Stimulated activated CD4-positive, alpha-beta T cell treated with anti-CD3 and anti-CD28 coated beads, Interleukin-12 subunit alpha, Interleukin-12 subunit beta, amount 100 ng/mL, for 24 hours (primary cell): ENCODE measurements at regions not wholly inside any gene's neighbourhood (a gene's known extent, or its start where the extent isn't known, plus 50 kb on each side); places are given as distances from the start of the nearest gene placed in this dataset.

ENCODE experiments used
- DNase-seq, 2 experiments: peaks; one replicate each; pipeline ENCODE4 v3.0.0-alpha.2; 2020; ENCODE audit warnings: low read depth in 2 of 2

DNA sequence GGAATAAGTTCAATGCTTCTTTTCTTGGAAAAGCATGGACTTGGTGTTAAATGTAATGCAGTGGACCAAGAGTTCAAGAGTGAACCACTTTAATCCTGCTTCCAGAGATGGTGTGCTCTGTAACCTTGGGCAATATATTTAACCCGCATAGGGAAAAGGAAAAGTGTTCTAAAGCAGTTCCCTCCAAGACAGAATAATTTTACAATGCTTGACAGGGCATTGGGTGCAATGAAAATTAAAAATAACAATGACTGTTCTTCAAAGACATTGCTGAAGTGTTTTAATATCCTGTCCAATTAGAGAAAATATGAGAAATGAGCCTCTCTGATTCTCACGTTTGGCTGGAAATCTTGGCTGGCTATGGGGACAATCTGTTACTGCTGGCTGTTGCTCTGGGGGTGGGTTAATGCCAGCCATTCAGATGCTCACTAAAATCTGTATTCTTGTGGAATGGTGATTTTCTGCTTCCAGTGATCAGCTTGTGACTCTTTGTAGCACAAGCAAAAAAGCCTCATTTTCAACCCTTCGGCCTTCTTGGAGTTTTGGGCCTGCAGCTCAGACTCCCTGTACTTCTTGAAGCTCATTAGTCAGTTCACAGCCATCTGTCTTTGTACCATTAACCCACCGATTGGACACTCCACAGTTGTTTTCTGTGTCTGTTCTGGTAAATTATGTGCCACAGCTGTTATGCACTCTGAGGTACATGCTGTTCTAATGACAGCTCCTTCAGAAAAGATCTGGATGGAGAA is 310.6 kb downstream of the LMO7 start:
- DNase-seq = no peak

DNA sequence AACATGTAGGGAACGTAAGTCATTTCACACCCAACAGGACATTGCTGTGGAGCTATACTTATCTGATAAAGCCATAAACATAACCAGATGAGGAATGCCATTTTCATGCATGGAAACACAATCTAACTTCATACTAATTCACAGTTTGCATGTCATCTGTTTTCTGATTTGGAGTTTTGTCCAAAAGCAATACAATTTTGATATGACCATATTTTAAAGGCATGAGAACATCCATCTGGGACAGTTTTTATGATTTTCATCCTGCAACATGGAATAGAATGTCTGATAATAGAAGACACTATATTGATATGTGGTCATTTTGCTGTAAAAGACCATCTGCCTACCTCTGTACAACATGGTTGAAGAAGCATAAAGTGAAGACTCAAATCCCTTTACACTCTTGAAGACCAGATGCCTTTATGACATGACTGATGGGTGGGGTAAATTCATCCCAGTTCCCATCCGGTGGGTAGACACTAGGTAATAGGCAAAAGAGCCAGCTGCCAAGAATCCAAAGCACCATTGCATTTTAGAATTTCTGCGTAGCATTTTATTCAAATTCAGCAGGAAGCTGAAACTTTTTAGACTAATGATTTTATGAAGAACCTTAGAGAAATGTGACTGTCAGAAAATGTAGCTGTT is 309.8 kb downstream of the LMO7 start:
- no peak for DNase-seq

DNA sequence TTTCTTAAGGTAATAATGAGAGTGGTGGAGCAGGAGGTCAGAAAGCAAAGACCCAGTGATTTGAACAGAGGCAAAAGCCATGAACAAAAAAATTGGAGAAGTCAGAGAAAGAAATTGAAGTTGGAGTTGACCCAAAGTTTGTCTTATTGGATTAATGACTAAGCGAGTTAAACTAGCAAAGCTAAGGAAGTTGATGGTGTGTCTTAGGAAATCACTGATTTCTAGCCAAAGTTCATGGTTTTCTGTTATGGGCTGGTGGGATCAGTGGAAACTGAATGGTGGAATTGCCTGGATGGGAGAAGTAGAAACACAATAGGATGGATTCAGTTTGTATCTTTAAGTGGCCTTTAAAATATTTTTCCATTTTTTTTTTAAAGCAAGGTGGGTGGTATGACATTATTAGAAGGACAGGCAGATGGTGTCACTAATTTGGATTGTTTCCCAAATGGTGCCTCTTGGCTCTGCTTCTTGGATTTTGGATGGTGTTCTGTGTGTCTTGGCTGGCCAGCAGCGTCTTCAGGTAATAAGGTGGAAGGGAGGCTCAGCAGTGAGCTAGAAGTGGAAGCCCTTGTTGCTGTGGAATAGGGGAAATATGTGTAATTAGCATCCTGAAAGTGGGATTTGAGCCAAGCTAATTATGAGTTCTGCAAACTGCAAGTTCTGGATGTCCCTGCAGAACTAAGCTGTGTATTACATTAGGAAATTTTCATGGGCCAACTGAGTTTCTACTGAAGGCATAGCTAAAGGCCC is 302.9 kb downstream of the LMO7 start:
- DNase-seq = no peak

DNA sequence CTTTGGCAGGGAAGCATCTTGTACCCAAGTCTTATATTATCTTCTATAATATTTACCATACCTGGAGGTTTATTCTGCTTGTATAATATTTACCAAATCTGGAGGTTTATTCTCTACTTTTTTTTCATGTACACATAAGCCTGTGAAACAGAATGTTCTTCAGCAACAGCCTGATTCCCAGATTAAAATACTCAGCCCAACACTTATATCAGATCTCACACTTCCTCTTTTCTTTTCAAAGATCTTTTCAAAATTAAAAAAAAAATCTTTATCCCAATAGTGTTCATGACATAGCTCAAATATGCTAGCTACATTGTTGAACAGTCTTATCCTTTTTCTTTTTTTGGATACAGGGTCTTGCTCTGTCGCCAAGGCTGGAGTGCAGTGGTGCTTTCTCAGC is 300.7 kb downstream of the LMO7 start:
- DNase-seq = no peak

DNA sequence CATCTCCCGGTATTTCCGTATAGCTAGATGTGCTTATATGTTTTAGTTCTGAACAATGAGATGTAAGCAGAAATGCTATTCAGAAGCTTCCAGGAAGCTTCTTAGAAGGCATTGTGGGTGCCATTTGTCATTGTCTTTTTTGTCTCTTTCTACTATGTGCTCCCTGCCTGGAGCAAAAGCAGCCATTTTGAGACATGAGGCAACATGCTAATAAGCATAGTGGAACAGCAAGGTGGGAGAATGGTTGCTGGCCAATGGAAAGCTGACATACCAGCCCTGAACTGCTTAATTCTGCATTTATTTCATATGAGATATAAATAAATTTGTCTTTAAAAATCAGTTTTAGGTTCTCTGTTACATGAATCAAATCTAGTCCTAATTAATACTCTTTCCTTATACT is 299.7 kb downstream of the LMO7 start:
- no peak for DNase-seq

DNA sequence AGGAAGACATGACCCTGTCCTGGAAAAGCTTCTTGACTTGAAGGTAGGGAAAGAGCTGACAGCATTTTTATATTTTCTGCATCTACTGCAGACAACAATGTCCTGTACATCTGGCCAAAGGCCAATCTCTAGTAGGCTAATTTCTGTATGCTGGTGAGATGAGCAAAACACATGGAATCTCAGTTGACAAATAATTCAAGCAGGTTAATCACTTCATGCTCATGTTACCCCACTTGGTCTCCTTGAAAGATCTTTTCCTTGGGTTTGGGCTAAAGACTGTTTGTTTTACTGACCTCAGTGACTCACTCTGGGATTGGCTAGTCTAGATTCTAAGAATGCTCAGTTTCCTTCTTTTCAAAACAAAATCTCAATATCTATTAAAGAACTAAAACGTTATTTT is 298.8 kb downstream of the LMO7 start:
- no peak for DNase-seq

DNA sequence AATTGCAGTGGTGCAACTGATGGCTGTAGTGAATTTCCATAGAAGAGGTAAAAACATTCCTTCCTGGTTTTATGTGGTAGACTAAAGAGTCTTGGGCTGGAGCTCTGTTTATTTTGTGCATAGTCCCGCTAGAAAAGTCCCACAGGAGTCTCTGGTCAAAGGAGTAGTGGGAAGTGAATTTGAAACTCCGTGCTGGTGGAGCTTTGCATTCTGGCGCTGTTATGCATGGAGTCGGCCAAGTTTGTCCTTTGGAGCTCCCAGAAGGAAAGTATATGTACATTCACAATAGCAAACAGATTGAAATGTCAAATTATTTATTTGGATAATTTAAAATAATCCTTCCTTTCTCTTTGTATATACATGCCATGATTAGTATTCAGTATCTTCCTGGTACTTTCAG is 296.5 kb downstream of the LMO7 start:
- DNase-seq = no peak

DNA sequence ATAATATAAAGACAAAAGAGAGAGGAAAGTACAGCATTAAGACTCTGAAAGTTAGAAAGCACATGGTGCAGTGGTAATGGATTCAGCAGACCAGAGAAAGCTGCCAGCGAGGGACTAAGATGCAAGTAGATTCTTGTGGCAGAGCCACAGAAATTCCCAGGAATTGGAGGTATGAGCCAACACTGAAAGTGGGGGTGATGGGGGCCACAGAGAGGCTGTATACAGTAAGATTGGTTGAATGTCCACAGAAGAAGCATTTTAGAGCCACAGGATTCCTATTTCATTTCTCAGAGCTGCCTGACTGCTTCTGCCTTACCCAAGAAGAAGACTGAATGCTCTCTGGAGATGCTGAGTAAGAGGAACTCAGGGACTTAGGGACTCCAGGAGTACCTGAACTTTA is 295.0 kb downstream of the LMO7 start:
- no peak for DNase-seq

DNA sequence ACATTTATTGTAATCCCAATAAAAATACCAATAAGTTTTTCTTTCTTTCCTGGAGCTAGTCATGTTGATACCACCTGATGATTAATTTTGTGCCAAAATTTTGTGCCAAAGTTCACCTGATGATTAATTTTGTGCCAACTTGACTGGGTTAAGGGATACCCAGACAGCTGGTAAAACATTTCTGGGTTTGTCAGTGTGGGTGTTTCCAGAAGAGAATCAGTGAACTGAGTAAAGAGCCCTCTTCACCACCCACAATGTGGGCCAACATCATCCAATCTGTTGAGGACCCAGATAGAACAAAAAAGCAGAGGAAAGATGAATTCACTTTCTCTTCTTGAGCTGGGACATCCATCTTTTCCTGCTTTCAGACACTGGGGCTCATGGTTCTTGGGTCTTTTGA is 292.9 kb downstream of the LMO7 start:
- DNase-seq = no peak

DNA sequence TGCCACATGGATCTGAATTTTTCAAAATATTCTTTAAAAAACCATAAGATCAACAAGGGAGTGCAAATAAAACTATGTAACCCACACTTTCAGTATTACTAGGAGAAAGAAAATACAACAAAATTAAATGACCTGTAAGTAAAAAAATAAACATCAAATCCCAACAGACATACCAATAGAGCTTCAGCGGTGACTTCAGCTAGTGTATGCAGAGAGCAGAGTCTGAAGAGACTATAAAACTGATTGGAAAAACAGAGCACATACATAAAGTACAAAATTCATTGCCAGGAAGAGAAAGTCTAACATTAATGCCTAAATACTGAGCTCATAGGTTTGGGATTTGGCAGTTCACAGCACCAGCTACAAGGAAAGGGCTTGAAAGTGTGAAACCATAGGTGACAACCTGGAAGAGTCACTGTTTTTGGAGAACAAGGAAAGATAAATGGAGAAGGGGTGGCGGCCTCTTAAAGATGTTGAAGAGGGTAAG is 291.1 kb downstream of the LMO7 start:
- no peak for DNase-seq

DNA sequence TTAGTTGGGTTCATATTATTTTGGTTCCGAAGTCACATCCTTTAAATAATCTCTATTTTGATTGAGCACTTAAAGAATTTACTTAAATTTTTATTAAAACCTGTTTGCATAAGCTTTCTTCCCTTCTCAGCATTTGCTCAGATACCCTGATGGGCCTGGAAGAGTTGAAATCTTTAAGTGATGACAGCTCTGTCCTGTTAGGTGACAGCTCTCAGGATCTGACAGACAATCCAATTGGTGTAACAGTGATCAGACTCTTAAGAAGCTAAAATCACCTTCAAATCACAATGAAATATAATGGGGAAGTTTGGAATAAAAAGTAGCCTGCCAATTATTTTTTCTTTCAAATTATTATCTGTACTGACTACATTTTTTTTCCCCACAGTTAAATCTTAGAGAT is 284.4 kb downstream of the LMO7 start:
- no peak for DNase-seq

DNA sequence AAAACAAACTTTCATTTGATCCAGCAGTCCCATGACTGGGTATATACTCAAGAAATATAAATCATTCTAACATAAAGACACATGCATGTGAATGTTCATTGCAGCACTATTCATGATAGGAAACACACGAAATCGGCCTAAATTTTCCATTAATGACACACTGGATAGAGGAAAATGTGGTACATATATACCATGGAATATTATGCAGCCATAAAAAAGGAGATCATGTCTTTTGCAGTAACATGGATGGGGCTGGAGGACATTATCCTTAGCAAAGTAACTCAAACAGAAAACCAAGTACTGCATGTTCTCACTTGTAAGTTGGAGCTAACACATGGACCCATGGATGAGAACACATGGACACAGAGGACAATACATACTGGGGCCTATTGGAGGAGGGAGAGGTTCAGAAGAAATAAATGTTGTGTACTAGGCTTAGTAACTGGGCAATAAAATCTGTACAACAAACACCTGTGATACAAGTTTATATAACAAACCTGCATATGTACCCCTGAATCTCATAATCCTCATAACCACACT is 283.6 kb downstream of the LMO7 start:
- no peak for DNase-seq

DNA sequence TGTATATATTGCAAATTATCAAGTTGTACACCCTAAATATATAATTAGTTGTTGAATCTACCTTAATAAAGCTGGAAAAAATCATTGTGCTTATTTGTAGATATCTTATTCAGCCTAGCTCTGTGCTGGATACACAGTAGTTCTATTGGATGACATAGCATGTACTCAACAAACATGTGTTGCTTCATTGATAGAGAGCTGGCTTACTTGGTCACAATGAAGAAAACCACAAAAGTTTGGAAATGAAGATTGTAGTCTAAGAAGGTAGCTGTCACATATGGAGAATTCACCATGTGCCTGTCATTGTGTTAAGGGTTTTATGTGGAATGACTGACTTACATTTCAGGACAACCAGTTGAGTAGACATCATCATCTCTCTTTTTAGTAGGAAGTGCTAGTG is 278.9 kb downstream of the LMO7 start:
- no peak for DNase-seq

DNA sequence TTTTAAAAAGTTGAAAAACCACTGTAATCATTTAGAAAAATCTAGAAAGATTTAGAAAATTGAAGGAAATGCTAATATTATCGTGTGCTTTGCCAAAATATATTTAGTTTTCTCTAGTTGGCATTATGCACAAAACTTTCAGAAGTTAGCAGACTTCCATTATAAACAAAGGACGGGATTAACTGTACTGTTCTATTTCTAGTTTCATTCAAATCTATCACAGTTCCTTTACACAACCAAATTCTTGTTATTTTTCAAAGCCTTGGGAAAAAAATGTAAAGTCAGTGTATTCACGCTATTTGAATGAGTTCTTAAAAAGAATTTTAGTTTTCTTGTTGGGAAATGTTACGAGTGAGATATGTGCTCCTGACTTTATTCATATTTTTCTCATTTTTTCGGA is 277.8 kb downstream of the LMO7 start:
- DNase-seq = no peak

DNA sequence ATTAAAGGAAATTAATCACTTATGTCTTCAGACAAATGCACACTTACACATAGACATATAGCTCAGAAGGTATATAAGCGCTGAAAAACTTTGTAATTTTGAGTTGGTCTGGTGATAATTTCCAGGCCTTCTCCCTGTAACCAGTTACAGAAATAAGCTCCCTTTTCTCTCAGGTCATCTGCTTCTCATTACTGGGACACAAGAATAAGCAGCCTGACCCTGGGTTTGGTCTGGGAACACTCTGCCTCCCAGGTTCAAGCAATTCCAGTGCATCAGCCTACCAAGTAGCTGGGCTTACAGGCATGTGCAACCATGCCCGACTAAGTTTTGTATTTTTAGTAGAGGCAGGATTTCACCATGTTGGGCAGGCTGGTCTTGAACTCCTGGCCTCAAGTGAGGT is 274.5 kb downstream of the LMO7 start:
- DNase-seq = no peak
